GM12873 (cell line): ENCODE measurements at regions not wholly inside any gene's neighbourhood (a gene's known extent, or its start where the extent isn't known, plus 50 kb on each side); places are given as distances from the start of the nearest gene placed in this dataset.

Experiments
- TF ChIP-seq, protein P1 (sequence below): IDR thresholded peaks from 2 replicates; pipeline ENCODE4 v1.5.1; 2012; ENCODE audit warnings: low read depth, mild to moderate bottlenecking, moderate library complexity, low read length, control low read depth; ENCODE audit not compliant: insufficient read depth; ENCODE audit errors: missing control alignments

DNA sequence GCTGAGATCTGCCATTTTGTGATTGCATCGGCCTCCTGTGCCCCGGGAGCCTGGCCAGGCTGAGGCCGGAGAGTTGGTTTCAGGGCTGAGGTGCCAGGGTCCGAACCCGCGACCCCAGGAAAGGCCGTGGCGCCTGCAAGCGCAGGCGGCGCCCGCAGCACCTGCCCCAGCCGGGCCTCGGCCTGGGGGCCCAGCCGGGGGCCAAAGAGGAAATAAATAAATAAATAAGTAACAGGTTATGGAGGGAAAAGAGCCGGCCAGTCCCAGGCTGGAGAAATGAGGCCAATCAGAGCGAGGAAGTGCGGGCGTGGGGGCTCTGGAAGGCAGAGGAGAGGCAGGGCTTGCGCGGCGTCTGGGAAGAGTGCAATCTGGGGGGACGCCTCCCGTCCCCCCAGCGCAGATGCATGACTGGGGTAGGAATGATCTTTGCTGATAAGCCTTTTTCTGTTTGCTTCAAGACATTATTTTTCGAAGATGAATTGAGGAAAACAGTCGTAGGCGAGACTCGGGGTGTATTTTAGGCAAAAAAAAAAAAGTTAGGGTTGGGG lies 145.6 kb upstream of the ZNF536 start:
- TF ChIP-seq, protein P1, sequence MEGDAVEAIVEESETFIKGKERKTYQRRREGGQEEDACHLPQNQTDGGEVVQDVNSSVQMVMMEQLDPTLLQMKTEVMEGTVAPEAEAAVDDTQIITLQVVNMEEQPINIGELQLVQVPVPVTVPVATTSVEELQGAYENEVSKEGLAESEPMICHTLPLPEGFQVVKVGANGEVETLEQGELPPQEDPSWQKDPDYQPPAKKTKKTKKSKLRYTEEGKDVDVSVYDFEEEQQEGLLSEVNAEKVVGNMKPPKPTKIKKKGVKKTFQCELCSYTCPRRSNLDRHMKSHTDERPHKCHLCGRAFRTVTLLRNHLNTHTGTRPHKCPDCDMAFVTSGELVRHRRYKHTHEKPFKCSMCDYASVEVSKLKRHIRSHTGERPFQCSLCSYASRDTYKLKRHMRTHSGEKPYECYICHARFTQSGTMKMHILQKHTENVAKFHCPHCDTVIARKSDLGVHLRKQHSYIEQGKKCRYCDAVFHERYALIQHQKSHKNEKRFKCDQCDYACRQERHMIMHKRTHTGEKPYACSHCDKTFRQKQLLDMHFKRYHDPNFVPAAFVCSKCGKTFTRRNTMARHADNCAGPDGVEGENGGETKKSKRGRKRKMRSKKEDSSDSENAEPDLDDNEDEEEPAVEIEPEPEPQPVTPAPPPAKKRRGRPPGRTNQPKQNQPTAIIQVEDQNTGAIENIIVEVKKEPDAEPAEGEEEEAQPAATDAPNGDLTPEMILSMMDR = no peak

DNA sequence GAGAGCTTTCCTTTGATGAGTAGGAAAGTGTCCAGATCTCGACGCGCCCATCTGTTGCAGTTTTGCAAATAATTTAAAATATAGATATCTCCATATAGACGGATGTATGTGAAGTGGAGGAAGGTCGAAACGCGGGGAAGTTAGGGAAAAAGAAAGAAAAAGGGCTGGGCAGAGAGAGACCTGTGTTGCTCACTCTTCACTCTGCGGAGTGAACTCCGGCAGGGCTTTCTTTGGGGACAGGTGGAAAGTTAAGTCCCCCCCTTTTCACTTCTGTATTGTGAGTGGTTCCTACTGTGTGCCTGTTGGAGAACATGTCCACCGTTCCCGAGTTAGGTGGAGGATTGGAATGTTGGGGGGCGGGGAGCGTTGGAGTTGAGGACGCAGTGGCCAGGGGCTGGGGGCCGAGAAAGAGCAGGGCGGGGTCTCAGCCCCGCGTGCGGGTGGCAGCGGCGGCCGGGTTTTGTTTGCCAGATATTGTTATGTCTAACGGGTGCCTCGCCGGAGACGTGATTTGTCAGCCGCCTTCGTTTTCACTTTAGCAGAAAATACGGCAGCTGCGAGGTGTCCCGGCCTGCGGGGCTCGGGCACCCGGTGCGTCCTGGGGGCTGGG lies 145.1 kb upstream of the ZNF536 start:
- TF ChIP-seq, protein P1 = no peak

DNA sequence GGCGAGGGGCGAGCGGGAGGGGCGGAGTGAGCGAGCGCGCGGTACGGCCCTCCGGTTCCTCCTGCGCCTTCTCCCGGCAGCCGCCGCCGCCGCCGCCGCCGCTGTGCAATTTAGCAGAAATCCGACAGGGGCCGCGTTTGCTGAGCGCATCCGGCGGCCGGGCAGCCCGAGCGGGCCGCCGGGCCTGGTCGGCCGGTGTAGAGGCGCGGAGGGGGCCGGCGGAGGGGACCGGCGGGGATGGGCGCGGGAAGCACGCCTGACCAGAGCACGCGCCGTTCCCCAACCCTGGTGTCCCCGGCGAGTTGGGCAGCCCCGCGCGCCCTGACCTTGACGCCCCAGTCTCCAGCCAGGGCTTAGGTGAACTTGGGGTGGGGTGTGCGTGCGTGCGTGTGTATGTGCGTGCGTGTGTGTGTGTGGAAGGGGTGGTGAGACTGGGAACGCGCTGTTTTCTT lies 144.5 kb upstream of the ZNF536 start:
- TF ChIP-seq, protein P1 = peak; percentile 35

DNA sequence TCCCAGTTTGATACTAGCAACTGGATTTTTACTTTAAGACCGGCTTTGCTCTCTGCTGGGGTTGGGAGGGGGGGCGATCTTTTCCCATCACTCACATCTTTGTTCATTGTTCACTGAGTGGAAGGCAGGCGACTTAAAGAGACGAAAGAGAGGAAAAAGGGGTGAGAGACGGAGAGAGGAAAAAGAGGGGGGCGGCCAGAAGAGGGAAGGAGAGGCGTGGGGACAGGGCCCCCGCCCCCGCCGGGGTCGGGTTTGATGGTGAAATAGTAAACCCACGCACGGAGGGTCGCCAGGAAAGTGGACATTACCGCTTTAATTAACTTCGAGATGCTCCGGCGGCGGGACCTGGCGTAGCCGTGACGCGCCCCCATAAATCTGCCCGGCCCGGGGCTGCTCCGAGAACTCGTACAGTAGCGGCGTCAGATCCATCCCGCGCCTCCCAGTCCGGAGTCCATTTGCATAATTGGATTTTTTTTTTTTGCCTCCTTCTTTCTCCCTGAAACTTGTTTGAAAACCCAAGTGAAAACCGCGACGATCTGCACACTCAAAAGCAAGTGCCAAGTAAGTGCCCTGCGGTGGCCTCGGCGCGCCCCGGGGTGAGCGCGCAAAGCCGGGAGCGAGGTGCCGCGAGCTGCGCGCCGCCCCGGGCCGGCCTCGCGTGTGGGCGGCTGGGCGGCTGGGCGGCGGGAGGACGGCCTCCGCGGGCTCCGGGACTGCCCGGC lies 143.9 kb upstream of the ZNF536 start:
- TF ChIP-seq, protein P1 = no peak

DNA sequence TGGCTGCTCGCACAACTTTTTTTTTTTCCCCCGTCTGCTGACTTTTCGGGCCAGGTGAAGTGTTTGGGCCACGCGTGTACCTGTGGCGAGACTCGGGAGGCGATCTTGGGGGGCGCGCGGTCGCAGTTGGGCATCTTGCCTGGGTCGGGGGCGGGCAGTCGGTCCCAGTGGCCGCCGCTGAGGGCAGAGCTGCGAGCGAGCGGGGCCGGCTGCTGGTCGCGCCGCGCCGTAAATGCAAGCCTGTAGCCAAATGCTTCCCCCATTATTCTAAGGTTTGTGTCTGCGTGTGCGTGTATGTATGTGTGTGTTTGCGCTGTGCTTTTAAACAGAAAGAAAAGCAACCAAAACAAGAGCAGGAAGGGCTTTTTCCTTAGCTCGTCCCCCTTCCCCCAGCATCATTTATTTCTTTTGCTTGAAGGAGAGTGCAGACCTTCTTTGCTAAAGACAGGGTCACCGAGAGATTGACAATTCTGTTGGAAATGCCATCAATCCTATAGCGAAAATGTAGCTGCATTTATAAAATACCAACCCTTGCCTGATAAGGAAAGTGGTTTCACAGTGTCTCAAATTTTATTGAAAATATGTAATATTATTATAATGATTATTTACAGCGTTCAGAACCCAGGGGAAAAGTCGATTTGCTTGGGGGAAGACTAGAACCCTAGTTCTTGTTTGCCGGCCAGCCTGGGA lies 143.2 kb upstream of the ZNF536 start:
- TF ChIP-seq, protein P1 = no peak

DNA sequence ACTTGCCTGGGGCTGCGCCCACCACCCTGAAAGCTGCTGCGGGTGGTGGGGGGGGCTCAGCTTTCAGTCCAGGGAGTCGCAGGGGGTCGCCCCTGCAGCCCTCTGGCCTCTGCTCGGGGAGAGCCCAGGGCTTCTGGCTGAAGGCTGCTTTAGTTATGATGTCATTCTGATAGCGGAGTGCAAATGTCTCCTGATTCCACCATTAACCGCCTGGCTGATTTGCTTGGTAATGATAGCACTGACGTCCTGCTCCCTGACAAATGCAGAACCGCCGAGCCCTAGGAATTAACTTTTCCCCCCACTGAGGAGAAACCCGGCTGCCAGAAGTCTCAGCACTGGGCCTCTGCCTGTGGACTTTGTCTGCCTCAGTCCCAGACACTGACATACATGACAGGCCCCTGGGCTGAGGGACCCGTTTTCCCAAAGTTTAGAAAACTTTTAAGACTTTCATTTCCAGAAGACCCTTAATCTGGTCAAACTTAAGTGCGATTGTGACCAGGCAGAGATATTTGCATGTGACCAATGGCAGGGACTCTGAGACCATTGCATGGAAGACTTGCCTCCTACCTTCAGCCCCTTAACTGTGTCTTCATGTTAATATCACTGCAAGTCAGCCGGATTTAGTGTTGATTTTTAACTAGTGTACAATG lies 142.5 kb upstream of the ZNF536 start:
- TF ChIP-seq, protein P1 = no peak
